OCI-LY3 (cell line): ENCODE measurements at regions not wholly inside any gene's neighbourhood (a gene's known extent, or its start where the extent isn't known, plus 50 kb on each side); places are given as distances from the start of the nearest gene placed in this dataset.

Experiments
- CTCF ChIP-seq: fragments of 200-600, 300-600 bp; sonication (generic); IDR thresholded peaks from 2 replicates; pipeline ENCODE4 v1.5.1; 2014; ENCODE audit warnings: antibody characterized with exemption, low read length, low read depth
- EZH2phosphoT487 ChIP-seq: fragments of 200-600 bp; shearing (Covaris generic); IDR thresholded peaks from 2 replicates; pipeline ENCODE4 v1.6.1; 2018; ENCODE audit warnings: antibody characterized with exemption, mixed run types, low read depth

GRCh38 chr13:81318231-81319019, 977.5 kb upstream of the SPRY2 start:
- TF ChIP-seq CTCF: no peak
- TF ChIP-seq EZH2phosphoT487: no peak
